Fibroblast of the aortic adventitia (primary cell): ENCODE measurements at regions not wholly inside any gene's neighbourhood (a gene's known extent, or its start where the extent isn't known, plus 50 kb on each side); places are given as distances from the start of the nearest gene placed in this dataset.

ENCODE experiments used
- DNase-seq: peaks from one replicate; pipeline ENCODE4 v3.0.0-alpha.2; 2010; ENCODE audit warnings: low read depth
- H3K4me3 ChIP-seq: 2 replicates; pipeline ENCODE4 v1.5.1; 2011; ENCODE audit warnings: low read depth, mild to moderate bottlenecking, control low read depth, low read length, moderate library complexity
- TF ChIP-seq, protein P1 (sequence below): IDR thresholded peaks from 2 replicates; pipeline ENCODE4 v1.5.1; 2011; ENCODE audit warnings: mild to moderate bottlenecking, low read length, control low read depth, inconsistent platforms; ENCODE audit not compliant: insufficient read depth

- TF ChIP-seq, protein P1, sequence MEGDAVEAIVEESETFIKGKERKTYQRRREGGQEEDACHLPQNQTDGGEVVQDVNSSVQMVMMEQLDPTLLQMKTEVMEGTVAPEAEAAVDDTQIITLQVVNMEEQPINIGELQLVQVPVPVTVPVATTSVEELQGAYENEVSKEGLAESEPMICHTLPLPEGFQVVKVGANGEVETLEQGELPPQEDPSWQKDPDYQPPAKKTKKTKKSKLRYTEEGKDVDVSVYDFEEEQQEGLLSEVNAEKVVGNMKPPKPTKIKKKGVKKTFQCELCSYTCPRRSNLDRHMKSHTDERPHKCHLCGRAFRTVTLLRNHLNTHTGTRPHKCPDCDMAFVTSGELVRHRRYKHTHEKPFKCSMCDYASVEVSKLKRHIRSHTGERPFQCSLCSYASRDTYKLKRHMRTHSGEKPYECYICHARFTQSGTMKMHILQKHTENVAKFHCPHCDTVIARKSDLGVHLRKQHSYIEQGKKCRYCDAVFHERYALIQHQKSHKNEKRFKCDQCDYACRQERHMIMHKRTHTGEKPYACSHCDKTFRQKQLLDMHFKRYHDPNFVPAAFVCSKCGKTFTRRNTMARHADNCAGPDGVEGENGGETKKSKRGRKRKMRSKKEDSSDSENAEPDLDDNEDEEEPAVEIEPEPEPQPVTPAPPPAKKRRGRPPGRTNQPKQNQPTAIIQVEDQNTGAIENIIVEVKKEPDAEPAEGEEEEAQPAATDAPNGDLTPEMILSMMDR, result no peak
- no peak for DNase-seq
- H3K4me3 ChIP-seq, result no peak overlapping the region
Measured at GRCh38 chr10:59073456-59074053, 102.9 kb upstream of the PHYHIPL start.

GRCh38 chr10:59075576-59075975 is 100.9 kb upstream of the PHYHIPL start:
- H3K4me3 ChIP-seq, result no peak overlapping the region
- TF ChIP-seq, protein P1, result no peak
- no peak for DNase-seq

GRCh38 chr10:59077855-59078254 is 98.6 kb upstream of the PHYHIPL start:
- TF ChIP-seq, protein P1, result no peak
- no peak overlapping the region for H3K4me3 ChIP-seq
- no peak for DNase-seq

- no peak for DNase-seq
- no peak overlapping the region for H3K4me3 ChIP-seq
- TF ChIP-seq, protein P1, result no peak
Measured at GRCh38 chr10:59078978-59079377, 97.5 kb upstream of the PHYHIPL start.

DNA sequence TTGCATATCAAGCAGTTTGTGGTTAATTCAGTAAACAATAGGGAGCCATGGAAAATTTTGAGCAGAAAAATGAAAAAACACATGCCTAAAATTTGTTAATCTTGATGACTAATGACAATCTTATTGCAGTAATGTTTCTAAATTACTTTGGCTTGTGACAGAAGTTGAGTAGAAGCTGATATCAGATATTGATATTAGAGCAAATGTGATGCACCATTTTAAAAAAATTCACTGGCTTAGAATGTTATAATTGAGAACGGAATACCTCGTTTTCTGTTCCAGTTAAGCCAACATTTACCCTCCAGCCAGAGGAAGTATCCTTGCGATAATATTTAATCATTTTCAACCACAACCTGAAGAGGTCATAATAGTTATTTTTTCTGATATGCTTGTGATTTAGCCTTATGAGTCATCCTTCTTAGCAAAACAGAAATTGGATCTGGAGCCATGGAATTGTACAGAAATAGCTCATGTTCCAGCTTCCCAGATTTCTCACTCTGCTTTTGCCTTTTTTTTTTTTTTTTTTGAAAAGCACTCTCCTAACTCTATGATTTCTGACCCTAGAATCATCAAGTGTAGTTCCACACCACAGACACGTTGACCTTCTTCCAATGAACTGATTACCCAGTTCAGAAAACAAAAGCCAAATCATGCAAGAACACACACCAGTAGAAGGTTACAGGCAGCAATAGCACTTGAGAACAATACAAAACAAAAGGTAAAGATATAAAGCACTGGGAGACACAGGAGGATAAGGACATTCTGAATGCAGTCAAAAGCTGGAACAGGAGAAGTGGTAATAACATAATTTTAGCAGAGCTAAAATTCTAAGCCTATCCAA is 96.8 kb upstream of the PHYHIPL start:
- DNase-seq, result peak; percentile 90
- no peak overlapping the region for H3K4me3 ChIP-seq
- TF ChIP-seq, protein P1, result no peak

GRCh38 chr10:59082249-59082648 is 94.2 kb upstream of the PHYHIPL start:
- TF ChIP-seq, protein P1, result no peak
- DNase-seq, result no peak
- no peak overlapping the region for H3K4me3 ChIP-seq

DNA sequence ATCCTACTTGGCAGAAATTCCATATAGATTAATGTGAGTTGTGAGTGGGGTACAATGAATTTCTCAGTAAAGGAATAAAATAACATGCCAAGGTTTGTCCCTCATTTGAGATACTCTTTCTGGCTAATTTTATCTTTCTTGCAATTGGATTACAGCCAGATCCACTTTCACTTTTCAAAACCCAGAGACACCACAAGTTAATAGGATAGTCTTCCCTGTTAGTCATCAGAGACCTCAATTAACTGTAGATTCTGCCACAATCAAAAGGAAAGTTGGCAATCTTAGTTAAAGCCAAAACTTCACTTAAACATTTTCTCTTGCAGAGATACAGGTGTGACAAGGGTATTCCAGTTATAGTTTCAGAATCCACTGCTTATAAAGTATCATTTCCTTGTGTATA is 91.4 kb upstream of the PHYHIPL start:
- TF ChIP-seq, protein P1, result no peak
- no peak for DNase-seq
- H3K4me3 ChIP-seq, result no peak overlapping the region
